DMS 273 treated with DMSO at 0.1 percent for 48 hours (cell line): ENCODE measurements at regions not wholly inside any gene's neighbourhood (a gene's known extent, or its start where the extent isn't known, plus 50 kb on each side); places are given as distances from the start of the nearest gene placed in this dataset.
A peak's percentile ranks its signal among the peaks of the same experiment; 100 is the strongest.
"Not testable (repeated sequence)": the region's sequence is repeated elsewhere in the genome, so short reads cannot be mapped to it uniquely, and the experiment has no call there.

Source experiments
- DNase-seq: peaks from one replicate; lab custom pipeline; 2025; lab: John Stamatoyannopoulos, UW

DNA sequence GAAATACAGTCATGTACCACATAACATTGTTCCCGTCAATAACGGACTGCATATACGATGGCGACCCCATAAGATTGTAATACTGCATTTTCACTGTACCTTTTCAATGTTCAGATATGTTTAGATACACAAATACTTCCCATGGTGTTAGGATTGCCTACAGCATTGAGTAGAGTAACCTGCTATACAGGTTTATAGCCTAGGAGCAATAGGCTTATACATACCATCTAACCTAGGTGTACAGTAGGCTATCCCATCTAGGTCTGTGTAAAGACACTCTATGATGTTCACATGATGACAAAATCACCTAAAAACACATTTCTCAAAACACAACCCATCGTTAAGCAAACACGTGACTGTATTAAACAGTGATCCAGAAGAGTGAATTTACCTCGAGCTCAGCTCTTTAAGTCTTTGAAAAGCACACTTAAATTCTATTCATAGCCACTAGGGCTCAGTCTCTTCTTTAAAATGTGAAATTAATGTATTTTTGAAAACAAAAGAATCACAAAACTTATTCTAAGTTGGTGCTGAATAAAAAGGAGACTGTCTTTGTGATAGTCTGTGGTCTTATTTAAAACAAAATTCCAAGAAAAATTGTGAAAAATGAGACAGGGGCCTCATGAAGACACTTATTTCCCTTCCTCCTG is 239.1 kb upstream of the ARID2 start:
- DNase-seq: no peak

DNA sequence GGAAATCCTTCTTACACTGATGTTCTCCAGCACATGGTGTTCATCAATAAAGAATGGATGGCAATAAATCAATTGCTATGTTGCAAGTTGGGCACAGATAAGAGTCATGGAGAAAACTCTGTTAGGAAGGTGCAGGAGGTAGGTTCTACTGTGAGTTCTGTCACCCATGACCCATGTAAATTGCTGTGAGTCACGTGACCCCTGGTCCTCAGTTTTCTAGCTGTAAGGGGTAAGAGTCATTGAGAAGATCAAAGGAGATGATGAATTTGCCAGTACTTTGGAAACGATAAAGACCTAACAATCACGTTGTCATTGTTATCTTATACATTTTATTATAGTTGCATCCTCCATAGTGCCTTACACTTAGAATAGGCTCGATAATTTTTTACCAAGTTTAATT is 235.2 kb upstream of the ARID2 start:
- no peak for DNase-seq

DNA sequence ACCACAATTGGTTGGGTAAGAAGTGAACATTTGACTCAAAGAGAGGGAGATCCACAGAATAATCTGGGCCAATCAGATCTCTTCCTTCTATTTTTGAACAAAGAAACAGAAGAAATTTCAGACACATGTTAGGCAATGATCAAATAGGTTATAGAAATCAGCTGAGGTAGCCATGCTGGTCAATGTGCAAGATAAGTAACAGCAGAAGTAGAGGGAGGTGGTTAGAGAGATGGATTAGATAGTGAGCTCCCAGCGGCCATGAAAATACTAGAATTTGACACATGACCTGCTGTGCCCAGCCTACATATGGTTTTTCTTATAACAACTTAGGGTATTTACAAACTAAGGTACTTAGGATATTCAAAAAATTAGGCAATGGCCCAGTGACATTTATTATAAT is 230.9 kb upstream of the ARID2 start:
- no peak for DNase-seq

DNA sequence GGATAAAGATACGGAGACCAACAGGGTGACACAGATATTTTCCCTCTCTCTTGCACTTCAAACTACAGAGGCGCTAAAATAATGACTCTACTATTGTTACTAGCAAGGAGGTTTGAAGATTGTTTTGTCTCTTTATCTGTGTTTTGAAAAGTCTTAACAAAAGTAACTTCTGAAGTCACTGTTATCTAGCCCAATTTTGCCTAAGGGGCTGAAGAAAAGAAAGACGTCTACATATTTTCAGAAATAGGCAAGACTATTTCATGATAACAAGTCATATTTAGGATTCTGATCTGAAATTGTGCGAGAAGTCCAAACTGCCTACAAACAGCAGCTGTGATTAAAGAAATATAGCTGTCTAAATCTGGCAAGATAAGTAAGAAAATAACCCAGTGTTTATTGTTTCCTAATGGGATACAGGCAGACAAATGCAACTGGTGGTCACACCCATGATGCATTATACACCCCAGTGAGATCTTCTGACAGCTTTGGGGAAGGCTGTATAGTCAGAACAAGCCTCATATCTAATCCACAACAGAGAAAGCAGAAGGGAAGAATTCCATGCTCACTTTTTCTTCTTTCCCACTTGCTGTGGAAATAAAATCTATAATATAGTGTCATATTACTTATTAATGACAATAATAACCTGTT is 226.9 kb upstream of the ARID2 start:
- DNase-seq: no peak

DNA sequence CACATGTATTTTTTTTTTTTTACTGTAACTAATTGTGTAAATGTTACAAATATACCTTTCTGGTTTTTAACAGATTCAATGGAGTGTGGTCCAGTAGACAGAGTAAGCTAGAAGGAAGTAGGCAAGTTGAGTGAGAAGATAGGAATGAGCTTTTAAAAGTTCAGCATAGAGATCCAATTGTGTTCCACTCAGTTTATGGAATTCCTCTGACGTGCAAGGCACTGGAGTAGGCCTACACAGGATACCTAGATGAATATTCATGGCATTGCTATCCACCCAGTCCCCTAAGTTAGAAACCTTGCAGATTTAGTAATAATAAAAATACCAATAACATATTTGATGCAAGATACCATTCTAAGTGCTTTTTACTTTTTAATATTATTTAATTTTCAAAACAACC is 225.6 kb upstream of the ARID2 start:
- no peak for DNase-seq

DNA sequence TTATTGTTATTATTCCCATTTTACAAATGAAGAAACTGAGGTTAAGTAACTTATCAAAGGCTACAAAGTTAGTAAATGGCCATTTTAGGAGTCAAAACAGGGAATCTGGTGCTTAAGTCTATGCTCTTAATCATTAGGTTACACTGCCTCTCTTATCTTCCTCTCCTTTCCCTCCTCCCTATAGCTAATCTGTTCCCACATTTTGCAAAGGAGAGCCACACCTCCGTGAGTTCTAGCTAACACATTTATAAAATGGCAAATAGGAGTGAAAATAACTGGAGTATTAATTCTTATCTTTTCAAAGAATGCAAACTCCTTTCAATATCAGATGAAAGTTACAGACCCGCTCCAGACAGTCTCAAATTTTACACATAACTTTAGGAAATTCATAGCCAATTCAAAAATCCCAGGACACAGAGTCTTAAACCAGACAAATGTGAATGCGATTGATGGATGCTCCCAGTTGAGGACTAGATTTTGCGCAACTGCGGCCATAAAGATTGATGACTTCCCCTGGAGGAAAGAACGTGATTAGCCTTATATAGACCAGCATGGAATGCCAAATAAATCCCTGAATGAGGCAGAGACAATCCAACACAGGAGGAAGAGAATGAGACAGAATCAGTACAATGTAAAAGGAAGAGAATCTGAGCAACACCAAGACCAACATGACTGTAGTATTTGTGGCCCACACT is 225.0 kb upstream of the ARID2 start:
- DNase-seq: no peak

DNA sequence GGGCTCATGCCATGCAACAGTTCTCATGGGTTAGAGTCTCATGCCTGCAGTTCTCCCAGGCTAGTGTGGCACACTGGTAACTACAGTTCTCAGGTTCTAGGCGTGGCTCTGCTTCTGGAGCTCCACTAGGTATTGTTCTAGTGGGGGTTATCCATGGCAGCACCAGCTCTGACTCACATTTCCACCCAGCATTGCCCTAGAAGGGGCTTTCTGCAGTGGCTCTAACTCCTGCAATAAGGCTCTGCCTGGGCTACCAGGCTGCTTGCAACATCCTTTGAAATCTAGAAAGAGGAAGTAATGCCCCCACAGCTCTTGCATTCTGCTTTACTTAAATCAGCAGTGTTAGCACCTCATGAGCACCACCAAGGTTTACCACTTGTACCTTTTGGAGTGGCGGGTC is 220.3 kb upstream of the ARID2 start:
- no peak for DNase-seq

DNA sequence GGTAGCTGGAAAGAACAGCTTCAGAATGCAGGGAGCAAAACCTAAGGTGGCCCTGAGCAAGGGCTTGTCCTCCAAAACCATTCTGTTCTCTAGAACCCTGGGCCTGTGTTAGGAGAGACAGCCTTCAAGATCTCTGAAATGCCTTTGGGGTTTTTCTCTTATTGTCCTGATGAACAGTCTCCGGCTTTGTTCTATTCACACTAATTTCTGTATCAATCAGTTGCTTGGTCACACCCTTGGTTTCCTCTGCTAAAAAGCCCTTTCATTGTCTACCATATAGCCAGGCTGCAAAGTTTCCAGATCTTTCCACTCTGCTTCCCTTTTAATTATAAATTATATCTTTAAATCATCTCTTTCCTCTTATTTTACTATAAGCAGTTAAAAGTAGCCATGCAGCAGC is 219.9 kb upstream of the ARID2 start:
- DNase-seq: no peak

DNA sequence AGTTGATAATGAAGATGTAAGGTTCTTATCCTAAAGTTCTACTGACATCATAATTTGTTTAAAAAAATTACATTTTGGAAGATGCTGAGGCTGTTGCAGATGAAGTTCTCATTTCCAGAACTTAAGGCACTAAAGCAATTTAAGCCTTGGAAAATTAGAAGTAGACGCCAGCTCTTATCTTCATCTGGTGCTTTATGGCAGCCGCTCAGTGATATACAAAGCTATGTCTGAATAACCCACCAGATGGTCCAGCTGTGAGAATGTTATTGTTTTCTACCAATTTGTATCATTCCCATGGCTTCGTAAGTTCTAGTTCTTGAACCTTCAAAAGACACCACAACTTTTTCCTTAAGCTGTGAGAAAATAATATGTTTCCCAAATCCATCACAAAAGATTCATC is 212.1 kb upstream of the ARID2 start:
- DNase-seq: peak; percentile 11

DNA sequence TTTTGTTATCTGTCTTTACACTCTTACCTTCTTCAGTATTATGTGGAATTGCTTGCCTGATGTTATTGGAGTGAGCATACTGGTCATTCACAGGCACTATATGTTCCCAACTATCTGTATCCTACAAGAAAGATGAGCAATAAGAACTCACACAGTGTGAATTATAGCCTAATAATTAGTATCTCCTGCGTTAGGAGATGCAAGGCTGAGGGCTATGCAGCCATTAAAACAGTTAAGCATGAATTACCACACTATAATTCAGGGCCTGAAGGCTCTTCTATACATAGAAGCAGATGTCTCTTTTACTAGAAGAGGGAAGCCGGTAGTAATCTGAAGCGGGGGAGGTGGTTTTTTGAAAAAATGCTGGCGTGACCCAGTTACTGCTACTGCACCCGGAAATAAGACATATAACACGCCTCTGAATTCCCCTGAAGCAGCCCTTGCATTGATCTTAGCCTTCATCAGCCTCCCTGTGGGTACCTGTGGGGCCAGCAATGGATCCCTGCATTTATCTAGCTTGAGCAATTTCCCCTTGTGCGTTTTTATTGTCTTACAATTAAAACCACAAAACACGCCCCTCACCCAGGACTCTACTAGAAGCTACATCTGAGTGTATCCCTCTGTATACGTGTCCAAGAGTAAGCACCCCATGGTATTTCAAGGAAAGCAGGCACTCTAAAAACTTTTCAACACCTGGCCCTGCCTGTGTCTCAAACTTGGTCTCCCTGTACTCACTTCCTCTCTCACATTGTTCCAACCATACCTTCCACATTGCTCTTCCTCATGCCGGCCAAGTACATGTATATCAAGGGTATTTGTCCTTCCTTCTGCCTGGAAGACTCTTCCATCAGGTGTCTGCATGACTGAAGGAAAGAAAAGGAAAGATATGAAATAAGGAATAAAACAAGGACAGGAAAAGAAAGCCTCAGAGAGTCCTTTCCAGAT is 210.9 kb upstream of the ARID2 start:
- DNase-seq: no peak

DNA sequence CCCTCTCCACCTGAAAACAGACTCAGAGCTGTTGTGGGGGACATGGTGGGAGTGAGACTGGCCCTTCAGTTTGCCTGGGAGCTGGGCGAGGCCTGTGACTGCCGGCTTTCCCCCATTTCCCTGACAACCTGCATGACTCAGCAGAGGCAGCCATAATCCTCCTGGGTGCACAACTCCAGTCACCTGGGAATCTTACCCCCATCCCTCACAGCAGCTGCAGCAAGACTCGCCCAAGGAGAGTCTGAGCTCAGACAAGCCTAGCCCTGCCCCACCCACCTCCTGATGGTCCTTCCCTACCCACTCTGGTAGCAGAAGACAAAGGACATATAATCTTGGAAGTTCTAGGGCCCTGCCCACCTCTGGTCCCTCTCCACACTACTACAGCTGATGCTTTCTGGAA is 207.3 kb upstream of the ARID2 start:
- no peak for DNase-seq

DNA sequence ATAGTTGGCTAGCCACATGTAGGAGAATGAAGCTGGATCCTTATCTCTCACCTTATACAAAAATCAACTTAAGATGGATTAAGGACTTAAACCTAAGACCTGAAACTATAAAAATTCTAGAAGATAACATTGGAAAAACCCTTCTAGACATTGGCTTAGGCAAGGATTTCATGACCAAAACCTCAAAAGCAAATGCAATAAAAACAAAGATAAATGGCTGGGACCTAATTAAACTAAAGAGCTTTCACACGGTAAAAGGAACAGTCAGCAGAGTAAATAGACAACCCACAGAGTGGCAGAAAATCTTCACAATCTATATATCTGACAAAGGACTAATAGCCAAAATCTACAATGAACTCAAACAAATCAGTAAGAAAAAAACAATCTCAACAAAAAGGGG is 202.7 kb upstream of the ARID2 start:
- not testable (repeated sequence) for DNase-seq

DNA sequence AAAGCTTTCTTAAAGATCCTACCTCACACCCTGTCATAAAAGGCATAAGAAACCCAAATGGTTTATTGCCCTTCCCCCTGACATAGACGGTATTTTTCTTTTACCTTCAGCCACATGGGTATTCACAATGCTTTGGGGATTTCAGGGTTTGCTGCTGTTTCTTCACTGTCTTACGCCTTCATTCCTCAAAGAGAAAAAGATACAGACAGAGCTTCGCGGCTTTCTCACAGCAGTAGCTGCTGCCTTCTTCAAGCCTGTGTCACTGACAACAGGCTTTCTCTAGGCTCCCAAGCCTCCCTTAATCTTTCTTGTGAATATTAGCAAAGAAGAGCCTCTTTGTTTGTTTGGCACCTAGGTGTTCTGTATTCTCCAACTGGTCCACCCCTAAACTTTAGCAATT is 197.4 kb upstream of the ARID2 start:
- DNase-seq: no peak

DNA sequence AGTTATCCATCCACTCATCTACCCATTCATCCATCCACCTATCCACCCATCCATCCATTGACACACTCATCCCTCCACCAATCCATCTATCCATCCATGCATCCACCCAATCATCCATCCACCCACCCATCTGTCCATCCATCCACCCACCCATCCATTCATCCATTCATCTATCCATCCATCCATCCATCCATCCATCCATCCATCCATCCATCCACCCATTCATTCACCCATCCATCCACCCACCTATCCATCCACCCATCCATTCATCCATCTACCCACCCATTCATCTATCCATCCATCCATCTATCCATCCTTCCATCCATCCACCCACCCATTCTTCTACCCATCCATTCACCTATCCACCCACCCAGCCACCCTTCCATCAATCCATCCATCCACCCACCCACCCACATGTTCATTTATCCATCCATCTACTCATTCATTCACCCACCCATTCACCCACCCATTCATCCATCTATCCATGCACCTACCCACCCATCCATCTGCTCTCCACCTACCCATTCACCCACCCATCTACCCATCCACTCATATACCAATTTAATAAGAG is 193.8 kb upstream of the ARID2 start:
- DNase-seq: no peak

DNA sequence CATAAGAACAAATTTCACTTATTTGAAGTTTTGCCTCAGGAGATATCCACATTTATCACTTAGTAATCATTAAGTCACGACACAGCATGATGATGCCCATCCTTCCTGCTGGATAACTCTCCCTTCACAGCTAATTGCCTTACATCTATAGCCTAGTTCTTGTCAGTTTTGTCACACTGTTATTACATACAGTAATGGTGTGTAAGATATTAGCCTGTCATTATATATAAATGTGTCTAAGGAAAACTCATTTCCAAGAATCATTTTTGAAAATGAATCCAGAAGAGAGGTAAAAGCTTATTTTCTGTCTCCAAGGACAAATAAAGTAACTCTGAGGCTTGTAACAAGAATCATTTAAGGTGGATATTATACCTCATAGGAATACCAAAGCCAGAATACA is 193.2 kb upstream of the ARID2 start:
- DNase-seq: no peak

DNA sequence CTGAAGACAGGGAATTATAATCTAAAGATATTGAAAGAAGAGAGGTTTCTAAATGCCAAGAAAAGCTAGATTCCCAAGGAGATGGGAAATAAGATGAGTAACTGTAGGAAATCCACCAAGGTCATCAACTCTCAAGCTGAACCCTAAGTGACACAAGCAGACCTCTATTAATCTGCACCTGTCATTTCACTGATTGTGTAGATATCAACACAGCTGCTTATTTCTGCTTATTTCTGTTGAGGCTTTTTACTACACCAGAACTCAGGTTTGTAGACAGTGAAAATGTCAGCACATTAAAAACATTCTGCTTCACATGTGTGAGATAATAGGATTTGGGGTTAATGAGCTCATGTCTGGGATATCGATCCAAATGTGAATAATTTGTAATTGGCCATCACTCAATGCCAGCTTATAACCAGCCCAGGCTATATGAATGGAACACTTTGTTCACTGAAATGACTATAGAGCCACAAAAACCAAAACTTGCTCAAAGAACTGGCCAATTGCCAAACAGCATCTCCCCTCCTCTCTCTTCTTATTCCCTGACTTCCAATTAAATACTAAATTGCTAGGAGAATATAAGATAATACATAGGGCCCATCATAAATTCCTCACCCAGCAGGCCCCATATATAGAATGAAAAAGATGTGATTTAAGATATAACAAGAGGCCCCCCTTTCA is 188.7 kb upstream of the ARID2 start:
- DNase-seq: no peak

DNA sequence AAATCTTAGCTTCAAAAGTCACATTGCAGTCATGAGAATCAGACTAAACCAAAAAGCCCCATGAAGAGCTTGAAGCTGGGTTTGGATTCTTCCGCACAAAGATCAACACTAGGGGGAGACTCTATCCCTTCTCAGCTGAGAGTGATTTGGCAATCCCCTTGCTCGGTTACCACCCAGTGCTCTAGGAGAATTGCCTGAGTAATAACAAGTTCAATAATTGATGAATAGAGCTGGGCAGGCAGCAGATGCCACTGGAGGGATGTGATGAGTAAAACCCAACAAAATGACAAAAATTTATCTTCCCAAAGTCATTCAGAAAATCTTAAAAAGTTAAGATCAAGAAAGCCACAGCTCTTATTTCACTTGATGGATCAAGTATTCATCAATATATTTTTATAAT is 185.6 kb upstream of the ARID2 start:
- DNase-seq: peak; percentile 32

DNA sequence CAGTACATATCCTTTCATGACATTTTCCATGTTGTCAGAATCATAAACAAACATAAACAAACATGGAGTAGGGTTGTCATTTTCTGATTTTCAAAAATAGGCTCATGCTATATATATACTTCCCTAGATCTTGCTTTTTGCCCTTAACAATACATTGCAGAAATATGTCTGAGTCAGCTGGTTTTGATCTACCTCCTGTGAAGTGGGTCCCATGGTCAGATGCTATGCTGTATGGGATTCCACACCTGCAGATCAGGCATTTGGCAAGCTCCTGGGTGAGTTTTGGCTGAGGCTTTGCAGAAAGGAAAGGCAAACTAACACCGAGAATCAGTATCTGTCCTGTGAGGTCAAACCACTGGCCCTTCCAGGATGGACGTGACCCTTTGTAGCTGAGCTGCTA is 183.0 kb upstream of the ARID2 start:
- DNase-seq: no peak

DNA sequence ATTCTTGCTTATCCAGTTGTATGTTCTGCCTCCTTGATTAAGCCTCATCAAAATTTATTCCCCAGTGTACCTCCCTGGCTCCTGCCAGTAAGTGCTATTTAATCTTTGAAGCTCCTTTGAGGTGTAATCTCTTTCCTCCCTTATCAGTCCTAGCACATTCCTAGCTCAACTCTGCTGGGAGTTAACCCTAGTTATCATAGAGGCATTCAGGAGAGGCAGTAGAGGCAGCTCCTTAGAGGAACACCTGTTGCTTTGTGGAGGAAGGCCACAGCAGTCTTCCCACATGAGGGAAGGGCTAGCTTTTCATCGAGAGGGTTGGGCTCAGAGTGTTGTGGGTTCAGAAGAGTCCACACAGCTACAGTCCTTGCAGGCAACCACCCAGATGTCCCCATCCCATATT is 182.4 kb upstream of the ARID2 start:
- no peak for DNase-seq

DNA sequence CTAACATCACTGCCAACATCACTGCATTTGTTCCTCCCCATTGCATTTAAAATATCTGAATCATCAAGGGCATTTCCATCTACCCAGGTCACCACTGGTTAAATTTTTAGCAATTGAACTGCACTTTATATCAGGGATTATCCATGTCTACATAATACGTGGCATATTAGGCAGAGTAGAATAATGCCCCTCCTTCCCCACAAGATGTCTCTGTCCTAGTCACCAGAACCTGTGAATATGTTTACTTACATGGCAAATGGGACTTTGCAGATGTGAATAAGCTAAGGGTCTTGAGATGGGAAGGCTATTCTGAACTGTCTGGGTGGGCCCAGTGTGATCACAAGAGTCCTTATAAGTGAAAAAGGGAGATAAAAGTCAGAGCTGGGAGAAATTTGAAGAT is 181.7 kb upstream of the ARID2 start:
- no peak for DNase-seq

DNA sequence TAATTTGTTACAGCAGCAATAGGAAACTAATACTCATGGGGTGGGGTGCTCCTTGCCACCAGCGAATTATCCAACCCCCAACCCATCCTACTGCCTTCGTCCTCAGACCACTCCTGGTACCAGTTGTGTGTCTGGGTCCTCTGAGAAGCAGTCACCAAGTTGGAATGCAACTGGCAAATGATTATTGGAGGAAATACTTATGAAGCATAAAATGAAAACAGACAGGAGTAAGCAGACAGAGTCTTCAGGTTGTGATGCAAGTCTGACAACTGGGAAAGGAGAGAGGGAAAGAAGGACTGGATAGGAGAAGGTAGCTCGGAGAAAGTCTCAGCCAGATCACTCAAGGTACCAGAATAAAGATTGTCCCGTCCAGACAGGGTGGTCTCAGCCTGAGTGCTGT is 181.1 kb upstream of the ARID2 start:
- no peak for DNase-seq
